Tibial artery (tissue), 4 donors: ENCODE measurements at regions not wholly inside any gene's neighbourhood (a gene's known extent, or its start where the extent isn't known, plus 50 kb on each side); places are given as distances from the start of the nearest gene placed in this dataset.

Experiments
- DNase-seq, 2 donors: peaks; one replicate each; pipeline ENCODE4 v3.0.0-alpha.2; 2019
- H3K27ac ChIP-seq, 2 donors: fragments of 200-600 bp; sonication (generic) in 1 of 2; 1 replicate in 1 of 2; 2 replicates in 1 of 2; pipeline ENCODE4 v1.5.1; 2018 to 2019; ENCODE audit warnings: mild to moderate bottlenecking in 1 of 2
- H3K27me3 ChIP-seq, 2 donors: fragments of 200-600 bp; sonication (generic) in 1 of 2; one replicate each; pipeline versions ENCODE4 v1.5.1 to v1.6.0; 2016 to 2019
- H3K36me3 ChIP-seq, 3 donors: fragments of 200-600 bp; sonication (generic) in 2 of 3; one replicate each; pipeline ENCODE4 v1.5.1; 2016 to 2019; ENCODE audit warnings: mild to moderate bottlenecking in 2 of 3
- H3K4me1 ChIP-seq, 4 donors: fragments of 200-600 bp; sonication (generic) in 2 of 4; 1 replicate in 3 of 4; 2 replicates in 1 of 4; pipeline ENCODE4 v1.5.1; 2016 to 2019
- H3K4me3 ChIP-seq, 2 donors: fragments of 200-600 bp; sonication (generic) in 1 of 2; 1 replicate in 1 of 2; 2 replicates in 1 of 2; pipeline ENCODE4 v1.5.1; 2018 to 2019; ENCODE audit warnings: mild to moderate bottlenecking in 2 of 2
- H3K9me3 ChIP-seq, 3 donors: fragments of 200-600 bp; sonication (generic) in 1 of 3; one replicate each; pipeline ENCODE4 v1.5.1; 2016 to 2019
- intact Hi-C: fragments of 100-400 bp; cut with DNase I; formaldehyde crosslinking; loops from one replicate; pipeline ENCODE4 v1.15.0; 2023; ENCODE audit warnings: low total_unique reads
- TF ChIP-seq, protein P1 (sequence below), 2 experiments: fragments of 200-600 bp in 1 of 2; fragments of 450-650 bp in 1 of 2; IDR thresholded peaks; one replicate each; pipeline ENCODE4 v1.5.1; 2017 to 2019; ENCODE audit warnings: antibody characterized with exemption in 2 of 2, mild to moderate bottlenecking in 1 of 2, moderate library complexity in 1 of 2

DNA sequence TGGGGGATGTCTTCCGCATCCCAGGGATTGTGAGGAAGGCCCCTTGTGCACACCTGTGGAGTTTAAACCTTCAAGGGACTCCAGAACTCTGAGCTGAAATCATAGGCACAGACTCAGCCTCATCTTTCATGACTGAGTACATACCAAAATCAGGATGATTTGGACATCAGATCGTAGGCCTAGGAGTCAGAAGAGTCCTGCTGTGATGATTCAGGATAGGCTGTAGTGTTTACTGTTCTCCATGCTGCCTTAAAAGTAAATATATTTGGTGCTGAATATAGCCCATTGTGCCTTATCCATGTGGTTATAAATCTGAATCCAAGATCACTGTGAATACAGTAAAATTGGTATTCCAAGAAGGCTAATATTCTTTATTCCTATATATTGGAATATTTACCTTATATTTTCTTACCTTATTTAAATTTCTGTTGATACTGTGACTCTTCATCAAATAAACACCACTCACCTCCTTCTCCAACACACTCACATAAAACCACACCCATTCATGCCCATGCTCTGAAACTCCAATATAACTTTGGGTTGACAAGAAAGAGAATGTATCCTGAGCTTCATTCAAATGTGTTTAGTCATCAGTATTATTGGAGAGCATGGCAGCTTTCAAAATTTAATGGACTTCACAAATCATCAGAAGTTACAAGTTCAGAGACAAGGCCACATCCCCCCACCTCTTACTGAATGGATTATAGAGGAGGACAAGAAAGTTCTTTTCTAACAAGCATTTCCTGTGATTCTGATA is 561.4 kb upstream of the LINC00305 start:
- intact Hi-C loops: no loop called here
- H3K9me3 ChIP-seq: no peaks in the 10 kb centered on the region
- TF ChIP-seq, protein P1, sequence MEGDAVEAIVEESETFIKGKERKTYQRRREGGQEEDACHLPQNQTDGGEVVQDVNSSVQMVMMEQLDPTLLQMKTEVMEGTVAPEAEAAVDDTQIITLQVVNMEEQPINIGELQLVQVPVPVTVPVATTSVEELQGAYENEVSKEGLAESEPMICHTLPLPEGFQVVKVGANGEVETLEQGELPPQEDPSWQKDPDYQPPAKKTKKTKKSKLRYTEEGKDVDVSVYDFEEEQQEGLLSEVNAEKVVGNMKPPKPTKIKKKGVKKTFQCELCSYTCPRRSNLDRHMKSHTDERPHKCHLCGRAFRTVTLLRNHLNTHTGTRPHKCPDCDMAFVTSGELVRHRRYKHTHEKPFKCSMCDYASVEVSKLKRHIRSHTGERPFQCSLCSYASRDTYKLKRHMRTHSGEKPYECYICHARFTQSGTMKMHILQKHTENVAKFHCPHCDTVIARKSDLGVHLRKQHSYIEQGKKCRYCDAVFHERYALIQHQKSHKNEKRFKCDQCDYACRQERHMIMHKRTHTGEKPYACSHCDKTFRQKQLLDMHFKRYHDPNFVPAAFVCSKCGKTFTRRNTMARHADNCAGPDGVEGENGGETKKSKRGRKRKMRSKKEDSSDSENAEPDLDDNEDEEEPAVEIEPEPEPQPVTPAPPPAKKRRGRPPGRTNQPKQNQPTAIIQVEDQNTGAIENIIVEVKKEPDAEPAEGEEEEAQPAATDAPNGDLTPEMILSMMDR (IDR thresholded peaks at IDR 0.05): no peak
- no peaks in the 10 kb centered on the region for H3K27me3 ChIP-seq
- no peak overlapping the region for H3K4me3 ChIP-seq
- H3K4me1 ChIP-seq: no peaks in the 10 kb centered on the region
- no peaks in the 10 kb centered on the region for H3K36me3 ChIP-seq
- H3K27ac ChIP-seq: no peak overlapping the region
- no peak for DNase-seq

GRCh38 chr18:64707052-64707451 is 558.2 kb upstream of the LINC00305 start:
- intact Hi-C loops: no loop called here
- Histone ChIP-seq H3K36me3 (no peaks in the 10 kb centered on the region), H3K27me3 (no peaks in the 10 kb centered on the region), H3K9me3 (no peaks in the 10 kb centered on the region), H3K27ac (no peak overlapping the region), H3K4me1 (no peaks in the 10 kb centered on the region), H3K4me3 (no peak overlapping the region)
- no peak for DNase-seq
- TF ChIP-seq, protein P1 (IDR thresholded peaks at IDR 0.05): no peak

- H3K9me3 ChIP-seq: no peaks in the 10 kb centered on the region
- intact Hi-C loops: no loop called here
- no peaks in the 10 kb centered on the region for H3K4me1 ChIP-seq
- H3K27me3 ChIP-seq: no peaks in the 10 kb centered on the region
- TF ChIP-seq, protein P1 (IDR thresholded peaks at IDR 0.05): no peak
- H3K27ac ChIP-seq: no peak overlapping the region
- no peak for DNase-seq
- H3K36me3 ChIP-seq: no peaks in the 10 kb centered on the region
- no peak overlapping the region for H3K4me3 ChIP-seq
These were observed 550.2 kb upstream of the LINC00305 start for GRCh38 chr18:64699081-64699480.

GRCh38 chr18:64695851-64696553 is 547.1 kb upstream of the LINC00305 start:
- Histone ChIP-seq H3K27ac (no peak overlapping the region), H3K4me3 (no peak overlapping the region), H3K36me3 (no peaks in the 10 kb centered on the region), H3K4me1 (no peaks in the 10 kb centered on the region), H3K9me3 (no peaks in the 10 kb centered on the region), H3K27me3 (no peaks in the 10 kb centered on the region)
- intact Hi-C loops: no loop called here
- TF ChIP-seq, protein P1 (IDR thresholded peaks at IDR 0.05): no peak
- DNase-seq: no peak

- intact Hi-C loops: no loop called here
- TF ChIP-seq, protein P1 (IDR thresholded peaks at IDR 0.05): no peak
These were observed 544.9 kb upstream of the LINC00305 start for GRCh38 chr18:64693766-64694165.

More at GRCh38 chr18:64693766-64694165, 544.9 kb upstream of the LINC00305 start:
- no peak overlapping the region for H3K27ac ChIP-seq
- no peak overlapping the region for H3K4me3 ChIP-seq
- H3K27me3 ChIP-seq: no peaks in the 10 kb centered on the region
- no peak for DNase-seq
- H3K4me1 ChIP-seq: no peaks in the 10 kb centered on the region
- no peaks in the 10 kb centered on the region for H3K9me3 ChIP-seq
- no peaks in the 10 kb centered on the region for H3K36me3 ChIP-seq
